K562 (cell line): ENCODE measurements at regions not wholly inside any gene's neighbourhood (a gene's known extent, or its start where the extent isn't known, plus 50 kb on each side); places are given as distances from the start of the nearest gene placed in this dataset.

Experiments
- ATAC-seq: fragments of 200-7000 bp; cut with Tn5 transposase; 3 replicates; pipeline ENCODE4 v1.9.1; 2020; ENCODE audit warnings: moderate library complexity
- BruUV-seq: library from RNA; stranded (reverse); fragments of 400-500 nt; replicated peaks from 2 replicates; lab custom pipeline; 2021; lab: Mats Ljungman, UMichigan
- CTCF ChIA-PET: fragments of 300-600 bp; formaldehyde crosslinking; extraction: SDS; loops from one replicate; lab custom pipeline; 2021; ENCODE audit warnings: low intra/inter-chr PET ratio; lab: Yijun Ruan, JAX
- POLR2A ChIA-PET: fragments of 300-600, 350-650 bp; sonication (Branson Sonifier 250); formaldehyde crosslinking; extraction: SDS; loops from one replicate; lab custom pipeline; 2021; ENCODE audit warnings: antibody characterized with exemption, inconsistent platforms; lab: Yijun Ruan, JAX
- DNase-seq, 4 experiments: peaks; one replicate each; pipeline versions ENCODE4 v3.0.0 to v3.0.0-alpha.2; 2011 to 2018; ENCODE audit warnings: low spot score in 3 of 4, mixed read lengths in 3 of 4; ENCODE audit errors: extremely low read depth in 1 of 4
- FAIRE-seq: peaks from 2 replicates; lab custom pipeline; 2011; peaks lifted over from hg19 to GRCh38; lab: Jason Lieb, UNC
- H2AFZ ChIP-seq: 2 replicates; pipeline ENCODE4 v1.6.0; 2011; ENCODE audit warnings: low read depth, low read length, control low read depth, inconsistent platforms
- H3K27ac ChIP-seq: fragments of 200-600 bp; 3 replicates; pipeline ENCODE4 v1.8.0; 2011; ENCODE audit warnings: low read depth, mild to moderate bottlenecking, control low read depth, inconsistent platforms, low read length, moderate library complexity, mixed read lengths; ENCODE audit errors: extremely low read depth
- H3K27me3 ChIP-seq, 2 experiments: fragments of 300-600 bp in 1 of 2; 2 replicates in 1 of 2; 3 replicates in 1 of 2; pipeline versions ENCODE4 v1.6.0 to v1.8.0; 2011; ENCODE audit warnings: inconsistent platforms in 2 of 2, low read length in 2 of 2, mild to moderate bottlenecking in 1 of 2, mixed read lengths in 1 of 2, moderate library complexity in 1 of 2; ENCODE audit not compliant: control insufficient read depth in 2 of 2, insufficient read depth in 2 of 2
- H3K36me3 ChIP-seq: fragments of 300-600 bp; 3 replicates; pipeline ENCODE4 v1.8.0; 2011; ENCODE audit warnings: mild to moderate bottlenecking, low read length, inconsistent platforms; ENCODE audit not compliant: control insufficient read depth, insufficient read depth
- H3K4me1 ChIP-seq, 2 experiments: fragments of 200-600 bp in 1 of 2; replicated peaks in 1 of 2; 2 replicates in 1 of 2; 3 replicates in 1 of 2; pipeline versions ENCODE4 v1.5.1 to v1.8.0; 2011; ENCODE audit warnings: inconsistent platforms in 2 of 2, low read length in 2 of 2, mild to moderate bottlenecking in 1 of 2, mixed read lengths in 1 of 2, moderate library complexity in 1 of 2; ENCODE audit not compliant: control insufficient read depth in 2 of 2, insufficient read depth in 2 of 2
- H3K4me2 ChIP-seq: 2 replicates; pipeline ENCODE4 v1.6.1; 2011; ENCODE audit warnings: low read length, control low read depth, inconsistent platforms, mixed read lengths; ENCODE audit not compliant: insufficient read depth
- H3K4me3 ChIP-seq: fragments of 200-600 bp; sonication (generic), shearing (Covaris generic); 2 replicates; pipeline ENCODE4 v1.5.1; 2016; ENCODE audit warnings: control low read depth, inconsistent platforms
- H3K79me2 ChIP-seq: fragments of 200-600 bp; 3 replicates; pipeline ENCODE4 v1.8.0; 2011; ENCODE audit warnings: low read length, inconsistent platforms; ENCODE audit not compliant: control insufficient read depth, insufficient read depth
- H3K9ac ChIP-seq, 2 experiments: 2 replicates each; pipeline versions ENCODE4 v1.6.0 to v1.6.1; 2011; ENCODE audit warnings: low read depth in 2 of 2, low read length in 2 of 2, control low read depth in 1 of 2, inconsistent platforms in 1 of 2, mild to moderate bottlenecking in 1 of 2, mixed read lengths in 1 of 2; ENCODE audit not compliant: insufficient read depth in 1 of 2
- H3K9me1 ChIP-seq: one replicate; pipeline ENCODE4 v1.6.0; 2011; ENCODE audit warnings: inconsistent platforms, mild to moderate bottlenecking, low read length, moderate library complexity; ENCODE audit not compliant: control insufficient read depth, insufficient read depth
- H3K9me3 ChIP-seq: replicated peaks from 2 replicates; pipeline ENCODE4 v1.5.1; 2011; ENCODE audit warnings: low read depth, low read length, inconsistent platforms; ENCODE audit not compliant: control insufficient read depth, insufficient read depth
- H4K20me1 ChIP-seq: replicated peaks from 2 replicates; pipeline ENCODE4 v1.6.1; 2011; ENCODE audit warnings: low read length, inconsistent platforms, mixed read lengths; ENCODE audit not compliant: control insufficient read depth, insufficient read depth
- BRF1 ChIP-seq: IDR thresholded peaks from 3 replicates; pipeline ENCODE4 v1.6.1; 2011; ENCODE audit warnings: borderline replicate concordance, mild to moderate bottlenecking; ENCODE audit not compliant: insufficient read length; ENCODE audit errors: extremely low read depth
- CBX8 ChIP-seq: fragments of 200-600 bp; sonication (generic); IDR thresholded peaks from 2 replicates; pipeline ENCODE4 v1.6.1; 2012; ENCODE audit warnings: borderline replicate concordance, mixed run types, low read depth, mild to moderate bottlenecking, moderate library complexity, mixed read lengths, low read length, control low read depth, inconsistent platforms; ENCODE audit not compliant: poor library complexity, severe bottlenecking; ENCODE audit errors: extremely low read depth
- TAF1 ChIP-seq: IDR thresholded peaks from 2 replicates; pipeline ENCODE4 v1.6.1; 2011; ENCODE audit warnings: mild to moderate bottlenecking, low read length, moderate library complexity; ENCODE audit not compliant: insufficient read depth, control insufficient read depth, severe bottlenecking; ENCODE audit errors: extremely low read depth
- ZKSCAN1 ChIP-seq: fragments of 150-350 bp; IDR thresholded peaks from 2 replicates; pipeline ENCODE4 v1.6.1; 2016; ENCODE audit warnings: low read depth, low read length
- ZNF274 ChIP-seq: IDR thresholded peaks from 2 replicates; pipeline ENCODE4 v1.6.1; 2011; ENCODE audit warnings: low read depth, mild to moderate bottlenecking, low read length, moderate library complexity, borderline replicate concordance
- WGBS: fragments of 100-300 bp; shearing (Covaris generic); methylation state at CpG from one replicate; pipeline ENCODE4 v1.1.6; 2016; ENCODE audit warnings: low coverage, mixed read lengths; ENCODE audit not compliant: insufficient coverage; ENCODE audit errors: missing lambda C conversion rate; 5-methylcytosine and 5-hydroxymethylcytosine counted together
- in situ Hi-C: fragments of 300-500 bp; cut with MboI; formaldehyde crosslinking; loops from 4 replicates; pipeline ENCODE4 v1.15.0; 2018; ENCODE audit warnings: inconsistent platforms, mixed read lengths
- intact Hi-C: fragments of 100-400 bp; cut with micrococcal nuclease; formaldehyde crosslinking; loops from 2 replicates; pipeline ENCODE4 v1.14.2; 2022
- TF ChIP-seq, protein P1 (sequence below): fragments of 450-650 bp; IDR thresholded peaks from 2 replicates; pipeline ENCODE4 v1.7.1; 2018; ENCODE audit warnings: mild to moderate bottlenecking, low read depth; ENCODE audit not compliant: partially characterized antibody
- TF ChIP-seq, protein P2 (sequence below): sonication (generic); formaldehyde crosslinking; IDR thresholded peaks from 2 replicates; pipeline ENCODE4 v1.8.0; 2022; ENCODE audit warnings: missing genetic modification reagents, mild to moderate bottlenecking, borderline replicate concordance
- TF ChIP-seq, protein P3 (sequence below): sonication (generic); IDR thresholded peaks from 2 replicates; pipeline ENCODE4 v1.6.1; 2016

DNA sequence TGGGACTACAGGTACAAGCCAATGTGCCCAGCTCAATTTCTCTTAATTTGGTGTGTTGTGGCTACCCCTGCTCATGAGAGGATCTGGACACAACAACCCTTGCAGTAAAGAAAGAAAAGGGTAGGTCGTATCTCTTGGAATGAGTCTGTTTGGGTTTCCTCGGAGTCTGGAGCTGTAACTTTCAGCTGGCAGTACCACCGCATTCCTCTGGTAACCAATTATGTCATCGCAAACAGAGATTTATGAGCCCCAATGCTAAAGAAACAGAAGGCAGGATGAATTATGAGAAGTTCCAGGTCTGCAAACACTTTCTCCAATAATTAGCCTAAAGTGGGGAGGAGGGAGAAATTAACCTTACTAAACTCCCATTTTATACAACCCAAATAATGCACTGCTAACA is 186.6 kb upstream of the NRP1 start:
- H3K27ac ChIP-seq: no peak overlapping the region
- no peak overlapping the region for H3K9ac ChIP-seq
- H4K20me1 ChIP-seq: no peaks in the 10 kb centered on the region
- H3K9me3 ChIP-seq: no peaks in the 10 kb centered on the region
- no peak overlapping the region for H3K4me3 ChIP-seq
- DNase-seq (no peak), FAIRE-seq (no peak), ATAC-seq (no peak)
- no peak overlapping the region for H2AFZ ChIP-seq
- no peaks in the 10 kb centered on the region for H3K79me2 ChIP-seq
- no peaks in the 10 kb centered on the region for H3K9me1 ChIP-seq
- no peaks in the 10 kb centered on the region; a peak in 1 of 5 replicates for H3K4me1 ChIP-seq
- ChIA-PET POLR2A (no interaction called here), CTCF (no interaction called here)
- no peaks in the 10 kb centered on the region for H3K36me3 ChIP-seq
- H3K27me3 ChIP-seq: no peaks in the 10 kb centered on the region
- BruUV-seq: no TSS peak
- WGBS: 2% methylated on average over 4 of the region's 4 CpGs
- TF ChIP-seq ZNF274 (no peak), BRF1 (no peak), TAF1 (no peak), CBX8 (no peak), ZKSCAN1 (no peak)
- TF ChIP-seq, protein P1, sequence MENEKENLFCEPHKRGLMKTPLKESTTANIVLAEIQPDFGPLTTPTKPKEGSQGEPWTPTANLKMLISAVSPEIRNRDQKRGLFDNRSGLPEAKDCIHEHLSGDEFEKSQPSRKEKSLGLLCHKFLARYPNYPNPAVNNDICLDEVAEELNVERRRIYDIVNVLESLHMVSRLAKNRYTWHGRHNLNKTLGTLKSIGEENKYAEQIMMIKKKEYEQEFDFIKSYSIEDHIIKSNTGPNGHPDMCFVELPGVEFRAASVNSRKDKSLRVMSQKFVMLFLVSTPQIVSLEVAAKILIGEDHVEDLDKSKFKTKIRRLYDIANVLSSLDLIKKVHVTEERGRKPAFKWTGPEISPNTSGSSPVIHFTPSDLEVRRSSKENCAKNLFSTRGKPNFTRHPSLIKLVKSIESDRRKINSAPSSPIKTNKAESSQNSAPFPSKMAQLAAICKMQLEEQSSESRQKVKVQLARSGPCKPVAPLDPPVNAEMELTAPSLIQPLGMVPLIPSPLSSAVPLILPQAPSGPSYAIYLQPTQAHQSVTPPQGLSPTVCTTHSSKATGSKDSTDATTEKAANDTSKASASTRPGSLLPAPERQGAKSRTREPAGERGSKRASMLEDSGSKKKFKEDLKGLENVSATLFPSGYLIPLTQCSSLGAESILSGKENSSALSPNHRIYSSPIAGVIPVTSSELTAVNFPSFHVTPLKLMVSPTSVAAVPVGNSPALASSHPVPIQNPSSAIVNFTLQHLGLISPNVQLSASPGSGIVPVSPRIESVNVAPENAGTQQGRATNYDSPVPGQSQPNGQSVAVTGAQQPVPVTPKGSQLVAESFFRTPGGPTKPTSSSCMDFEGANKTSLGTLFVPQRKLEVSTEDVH: no peak
- TF ChIP-seq, protein P2, sequence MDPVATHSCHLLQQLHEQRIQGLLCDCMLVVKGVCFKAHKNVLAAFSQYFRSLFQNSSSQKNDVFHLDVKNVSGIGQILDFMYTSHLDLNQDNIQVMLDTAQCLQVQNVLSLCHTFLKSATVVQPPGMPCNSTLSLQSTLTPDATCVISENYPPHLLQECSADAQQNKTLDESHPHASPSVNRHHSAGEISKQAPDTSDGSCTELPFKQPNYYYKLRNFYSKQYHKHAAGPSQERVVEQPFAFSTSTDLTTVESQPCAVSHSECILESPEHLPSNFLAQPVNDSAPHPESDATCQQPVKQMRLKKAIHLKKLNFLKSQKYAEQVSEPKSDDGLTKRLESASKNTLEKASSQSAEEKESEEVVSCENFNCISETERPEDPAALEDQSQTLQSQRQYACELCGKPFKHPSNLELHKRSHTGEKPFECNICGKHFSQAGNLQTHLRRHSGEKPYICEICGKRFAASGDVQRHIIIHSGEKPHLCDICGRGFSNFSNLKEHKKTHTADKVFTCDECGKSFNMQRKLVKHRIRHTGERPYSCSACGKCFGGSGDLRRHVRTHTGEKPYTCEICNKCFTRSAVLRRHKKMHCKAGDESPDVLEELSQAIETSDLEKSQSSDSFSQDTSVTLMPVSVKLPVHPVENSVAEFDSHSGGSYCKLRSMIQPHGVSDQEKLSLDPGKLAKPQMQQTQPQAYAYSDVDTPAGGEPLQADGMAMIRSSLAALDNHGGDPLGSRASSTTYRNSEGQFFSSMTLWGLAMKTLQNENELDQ (CRISPR knock-in tag): no peak
- TF ChIP-seq, protein P3, sequence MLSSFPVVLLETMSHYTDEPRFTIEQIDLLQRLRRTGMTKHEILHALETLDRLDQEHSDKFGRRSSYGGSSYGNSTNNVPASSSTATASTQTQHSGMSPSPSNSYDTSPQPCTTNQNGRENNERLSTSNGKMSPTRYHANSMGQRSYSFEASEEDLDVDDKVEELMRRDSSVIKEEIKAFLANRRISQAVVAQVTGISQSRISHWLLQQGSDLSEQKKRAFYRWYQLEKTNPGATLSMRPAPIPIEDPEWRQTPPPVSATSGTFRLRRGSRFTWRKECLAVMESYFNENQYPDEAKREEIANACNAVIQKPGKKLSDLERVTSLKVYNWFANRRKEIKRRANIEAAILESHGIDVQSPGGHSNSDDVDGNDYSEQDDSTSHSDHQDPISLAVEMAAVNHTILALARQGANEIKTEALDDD: no peak
- intact Hi-C loops (no loop called here), in situ Hi-C loops (no loop called here)
- H3K4me2 ChIP-seq: no peak overlapping the region
